Naive thymus-derived CD4-positive, alpha-beta T cell (primary cell): ENCODE measurements at regions not wholly inside any gene's neighbourhood (a gene's known extent, or its start where the extent isn't known, plus 50 kb on each side); places are given as distances from the start of the nearest gene placed in this dataset.

Experiments used
- ATAC-seq: fragments of 150-1000 bp; cut with Tn5 transposase; 2 replicates; pipeline ENCODE4 v1.10.0; 2021; ENCODE audit warnings: mild to moderate bottlenecking, moderate library complexity
- CTCF ChIA-PET: fragments of 350-600 bp; sonication (Branson Sonifier 250); formaldehyde crosslinking; loops from one replicate; lab custom pipeline; 2021; ENCODE audit warnings: antibody characterized with exemption; lab: Charles Lee
- POLR2A ChIA-PET: fragments of 350-600 bp; sonication (Branson Sonifier 250); formaldehyde crosslinking; loops from one replicate; lab custom pipeline; 2021; ENCODE audit warnings: antibody characterized with exemption, inconsistent platforms; lab: Charles Lee
- DNase-seq, 9 donors: peaks; one replicate each; pipeline versions ENCODE4 v3.0.0 to v3.0.0-alpha.2; 2020 to 2022; ENCODE audit warnings: mixed read lengths in 1 of 9
- H3K27ac ChIP-seq: one replicate; pipeline ENCODE4 v1.7.0; 2013; ENCODE audit warnings: mild to moderate bottlenecking, low read depth, low read length, moderate library complexity
- H3K27me3 ChIP-seq, 2 donors: one replicate each; pipeline ENCODE4 v1.7.0; 2013; ENCODE audit warnings: low read length in 2 of 2, mild to moderate bottlenecking in 2 of 2, moderate library complexity in 2 of 2; ENCODE audit not compliant: control insufficient read depth in 2 of 2, insufficient read depth in 2 of 2
- H3K36me3 ChIP-seq, 3 experiments: 1 replicate in 2 of 3; 2 replicates in 1 of 3; pipeline ENCODE4 v1.7.0; 2013; ENCODE audit warnings: low read length in 3 of 3, mild to moderate bottlenecking in 3 of 3, moderate library complexity in 1 of 3; ENCODE audit not compliant: insufficient read depth in 3 of 3, control insufficient read depth in 2 of 3
- H3K4me1 ChIP-seq, 2 donors: one replicate each; pipeline ENCODE4 v1.7.0; 2013; ENCODE audit warnings: low read length in 2 of 2, mild to moderate bottlenecking in 2 of 2, moderate library complexity in 1 of 2; ENCODE audit not compliant: control insufficient read depth in 2 of 2, insufficient read depth in 2 of 2
- H3K4me3 ChIP-seq: 2 replicates; pipeline ENCODE4 v1.7.0; 2013; ENCODE audit warnings: mild to moderate bottlenecking, low read length
- H3K9me3 ChIP-seq, 3 experiments: 1 replicate in 2 of 3; 2 replicates in 1 of 3; pipeline ENCODE4 v1.7.0; 2013; ENCODE audit warnings: low read length in 3 of 3; ENCODE audit not compliant: control insufficient read depth in 2 of 3
- H3K27ac Mint-ChIP-seq, 9 donors: one replicate each; pipeline ENCODE4 v1.8.0; 2020 to 2022; ENCODE audit warnings: mixed read lengths in 9 of 9, mild to moderate bottlenecking in 8 of 9, moderate library complexity in 5 of 9, inconsistent platforms in 2 of 9
- H3K27me3 Mint-ChIP-seq, 5 donors: one replicate each; pipeline ENCODE4 v1.8.0; 2021 to 2022; ENCODE audit warnings: mixed read lengths in 5 of 5, mild to moderate bottlenecking in 1 of 5
- H3K36me3 Mint-ChIP-seq, 5 donors: one replicate each; pipeline ENCODE4 v1.8.0; 2020 to 2022; ENCODE audit warnings: mixed read lengths in 5 of 5, mild to moderate bottlenecking in 3 of 5, inconsistent platforms in 1 of 5
- H3K4me1 Mint-ChIP-seq, 7 donors: one replicate each; pipeline ENCODE4 v1.8.0; 2020 to 2022; ENCODE audit warnings: mixed read lengths in 7 of 7, mild to moderate bottlenecking in 3 of 7, inconsistent platforms in 1 of 7
- H3K4me3 Mint-ChIP-seq, 10 donors: one replicate each; pipeline ENCODE4 v1.8.0; 2020 to 2022; ENCODE audit warnings: mild to moderate bottlenecking in 10 of 10, mixed read lengths in 10 of 10, moderate library complexity in 6 of 10, inconsistent platforms in 2 of 10
- H3K9me3 Mint-ChIP-seq, 11 donors: one replicate each; pipeline ENCODE4 v1.8.0; 2020 to 2022; ENCODE audit warnings: mixed read lengths in 11 of 11, mild to moderate bottlenecking in 4 of 11, inconsistent platforms in 1 of 11, moderate library complexity in 1 of 11
- intact Hi-C, 2 donors: fragments of 100-400 bp; cut with micrococcal nuclease; formaldehyde crosslinking; loops; one replicate each; pipeline ENCODE4 v1.15.1; 2023

GRCh38 chr9:115943431-115944165 lies 210.0 kb upstream of the PAPPA start:
- H3K9me3 Mint-ChIP-seq = peaks cover 0 to 15% (median 3%) of the 10 kb centered on the region in 11 donors
- Histone ChIP-seq H3K4me3 (no peak overlapping the region), H3K4me1 (no peaks in the 10 kb centered on the region), H3K27ac (no peak overlapping the region), H3K36me3 (no peaks in the 10 kb centered on the region), H3K9me3 (no peaks in the 10 kb centered on the region), H3K27me3 (no peaks in the 10 kb centered on the region)
- POLR2A ChIA-PET = no interaction called here
- H3K27me3 Mint-ChIP-seq = peaks cover 0 to 13% (median 0%) of the 10 kb centered on the region in 5 donors
- DNase-seq (no peak), ATAC-seq (no peak)
- peaks cover 0 to 4% (median 0%) of the 10 kb centered on the region in 5 donors for H3K36me3 Mint-ChIP-seq
- H3K27ac Mint-ChIP-seq = no peak overlapping the region
- intact Hi-C loops = no loop called here
- no peak overlapping the region for H3K4me3 Mint-ChIP-seq
- CTCF ChIA-PET = no interaction called here
- H3K4me1 Mint-ChIP-seq = no peaks in the 10 kb centered on the region

- Mint-ChIP-seq H3K36me3 (peaks cover 0 to 10% (median 0%) of the 10 kb centered on the region in 5 donors), H3K9me3 (peaks cover 0 to 14% (median 4%) of the 10 kb centered on the region in 11 donors), H3K4me3 (no peak overlapping the region), H3K27ac (no peak overlapping the region), H3K27me3 (peaks cover 0 to 13% (median 3%) of the 10 kb centered on the region in 5 donors), H3K4me1 (no peaks in the 10 kb centered on the region)
- Histone ChIP-seq H3K9me3 (no peaks in the 10 kb centered on the region), H3K27me3 (no peaks in the 10 kb centered on the region), H3K4me3 (no peak overlapping the region), H3K27ac (no peak overlapping the region), H3K4me1 (no peaks in the 10 kb centered on the region), H3K36me3 (no peaks in the 10 kb centered on the region)
- intact Hi-C loops = no loop called here
- ATAC-seq = no peak
- ChIA-PET POLR2A (no interaction called here), CTCF (no interaction called here)
- no peak for DNase-seq
These were observed 209.2 kb upstream of the PAPPA start for GRCh38 chr9:115944166-115944948.

DNA sequence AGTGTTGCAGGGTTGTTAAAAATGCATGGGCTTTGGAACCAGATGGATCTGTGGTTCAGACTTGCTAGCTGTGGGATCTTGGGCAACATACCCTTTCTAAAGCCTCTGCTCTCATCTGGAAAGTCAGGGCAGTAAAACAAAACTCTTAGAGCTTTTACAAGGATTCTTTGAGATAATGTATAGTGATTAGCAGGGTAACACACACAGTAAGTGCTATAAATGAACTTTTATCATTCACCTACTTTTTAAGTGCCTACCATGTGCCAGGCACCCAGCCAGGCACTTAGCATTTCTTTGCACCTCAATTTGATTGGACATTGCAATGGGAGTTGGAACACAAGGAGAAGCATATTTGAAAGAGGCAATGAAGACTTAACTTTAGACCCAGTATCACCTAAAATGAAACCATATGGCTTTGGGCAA lies 208.6 kb upstream of the PAPPA start:
- CTCF ChIA-PET = no interaction called here
- Mint-ChIP-seq H3K27me3 (peaks cover 0 to 13% (median 4%) of the 10 kb centered on the region in 5 donors), H3K27ac (no peak overlapping the region), H3K4me3 (no peak overlapping the region), H3K9me3 (peaks cover 0 to 14% (median 4%) of the 10 kb centered on the region in 11 donors), H3K4me1 (no peaks in the 10 kb centered on the region), H3K36me3 (peaks cover 0 to 11% (median 0%) of the 10 kb centered on the region in 5 donors)
- intact Hi-C loops = no loop called here
- no peak for ATAC-seq
- POLR2A ChIA-PET = no interaction called here
- H3K36me3 ChIP-seq = no peaks in the 10 kb centered on the region
- no peak overlapping the region for H3K4me3 ChIP-seq
- no peak for DNase-seq
- H3K27ac ChIP-seq = no peak overlapping the region
- no peaks in the 10 kb centered on the region for H3K4me1 ChIP-seq
- no peaks in the 10 kb centered on the region for H3K27me3 ChIP-seq
- H3K9me3 ChIP-seq = no peaks in the 10 kb centered on the region

DNA sequence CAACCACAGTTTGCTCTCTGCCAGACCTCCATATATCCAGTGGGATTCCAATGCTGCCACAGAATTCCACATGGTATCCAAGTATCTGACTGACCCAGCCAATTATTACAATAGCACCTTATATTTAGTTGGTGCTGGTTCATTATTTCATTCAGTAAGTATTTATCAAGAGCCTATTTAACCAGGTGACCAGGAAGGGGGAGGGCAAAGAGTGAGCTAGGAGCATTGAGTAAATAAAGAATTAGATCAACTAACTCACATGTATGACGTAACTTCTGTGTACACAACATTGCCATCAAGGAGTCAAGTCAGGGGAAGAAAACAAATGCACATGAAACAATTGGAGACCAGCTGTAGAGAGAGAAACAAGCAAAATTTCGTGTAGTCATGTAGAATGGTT lies 207.1 kb upstream of the PAPPA start:
- Mint-ChIP-seq H3K9me3 (peaks cover 0 to 17% (median 8%) of the 10 kb centered on the region in 11 donors), H3K27me3 (peaks cover 0 to 18% (median 9%) of the 10 kb centered on the region in 5 donors), H3K27ac (no peak overlapping the region), H3K4me1 (no peaks in the 10 kb centered on the region), H3K36me3 (peaks cover 0 to 17% (median 0%) of the 10 kb centered on the region in 5 donors), H3K4me3 (no peak overlapping the region)
- H3K9me3 ChIP-seq = no peaks in the 10 kb centered on the region
- DNase-seq (no peak), ATAC-seq (no peak)
- no peak overlapping the region for H3K4me3 ChIP-seq
- H3K36me3 ChIP-seq = no peaks in the 10 kb centered on the region
- H3K4me1 ChIP-seq = no peaks in the 10 kb centered on the region
- H3K27ac ChIP-seq = no peak overlapping the region
- ChIA-PET CTCF (no interaction called here), POLR2A (no interaction called here)
- no peaks in the 10 kb centered on the region for H3K27me3 ChIP-seq
- intact Hi-C loops = no loop called here

GRCh38 chr9:115951977-115952376 lies 201.6 kb upstream of the PAPPA start:
- Mint-ChIP-seq H3K4me3 (no peak overlapping the region), H3K4me1 (no peaks in the 10 kb centered on the region), H3K9me3 (peaks cover 0 to 17% (median 6%) of the 10 kb centered on the region in 11 donors), H3K27me3 (peaks cover 0 to 14% (median 0%) of the 10 kb centered on the region in 5 donors), H3K36me3 (peaks cover 0 to 13% (median 0%) of the 10 kb centered on the region in 5 donors), H3K27ac (no peak overlapping the region)
- ATAC-seq = no peak
- no peak overlapping the region for H3K4me3 ChIP-seq
- no peaks in the 10 kb centered on the region for H3K36me3 ChIP-seq
- H3K4me1 ChIP-seq = no peaks in the 10 kb centered on the region
- intact Hi-C loops = no loop called here
- POLR2A ChIA-PET = interaction anchor here (0.6 kb wide), 1 partner anchor 21 kb away, joined by 3 read pairs; no protein-coding TSS in a partner anchor
- CTCF ChIA-PET = no interaction called here
- H3K27me3 ChIP-seq = no peaks in the 10 kb centered on the region
- no peaks in the 10 kb centered on the region for H3K9me3 ChIP-seq
- DNase-seq = no peak
- no peak overlapping the region for H3K27ac ChIP-seq

DNA sequence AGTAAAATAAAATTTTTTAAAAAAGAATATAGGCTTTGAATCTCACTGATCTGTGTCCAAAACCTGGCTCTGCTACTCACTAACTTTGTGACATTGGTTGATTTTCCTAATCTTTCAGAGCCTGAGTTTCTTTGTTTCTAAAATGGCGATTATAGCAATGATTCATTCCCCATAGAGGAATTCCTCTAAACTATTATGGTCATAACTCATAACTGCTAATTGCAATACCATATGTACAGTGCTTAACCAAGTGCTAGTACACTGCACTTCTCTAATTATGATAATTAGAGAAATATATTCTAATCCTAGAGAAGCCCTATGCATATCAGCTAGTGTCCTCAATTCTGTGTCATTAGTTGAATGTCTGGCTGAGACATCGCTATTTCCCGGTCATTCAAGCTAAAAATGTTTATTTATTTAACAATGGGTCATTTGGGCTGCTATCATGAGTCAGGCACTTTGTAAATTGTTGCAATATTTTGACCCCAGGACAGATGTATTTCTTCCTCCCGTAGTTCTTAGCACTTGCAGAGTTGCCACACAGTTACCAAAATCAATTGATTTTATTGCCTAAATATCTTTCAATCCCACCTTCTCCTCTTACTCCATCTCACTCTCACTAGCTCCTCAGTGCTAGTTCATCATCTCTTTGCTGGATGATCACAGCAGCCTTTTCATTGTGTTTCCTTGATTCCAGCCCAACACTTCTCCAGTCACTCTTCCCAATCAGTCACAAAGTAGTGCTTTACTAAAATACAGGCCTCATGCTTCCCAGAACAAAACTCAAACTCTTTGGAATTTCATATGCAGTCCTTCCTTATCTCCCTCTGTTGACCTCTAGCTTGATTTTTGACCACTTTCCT lies 200.9 kb upstream of the PAPPA start:
- no peak overlapping the region for H3K27ac ChIP-seq
- no peaks in the 10 kb centered on the region for H3K9me3 ChIP-seq
- H3K27me3 ChIP-seq = no peaks in the 10 kb centered on the region
- Mint-ChIP-seq H3K27me3 (peaks cover 0 to 14% (median 0%) of the 10 kb centered on the region in 5 donors), H3K27ac (no peak overlapping the region), H3K9me3 (peaks cover 0 to 17% (median 6%) of the 10 kb centered on the region in 11 donors), H3K4me3 (no peak overlapping the region), H3K4me1 (no peaks in the 10 kb centered on the region), H3K36me3 (peaks cover 0 to 13% (median 0%) of the 10 kb centered on the region in 5 donors)
- H3K4me1 ChIP-seq = no peaks in the 10 kb centered on the region
- ATAC-seq (no peak), DNase-seq (no peak)
- POLR2A ChIA-PET = interaction anchor here (0.6 kb wide), 1 partner anchor 21 kb away, joined by 3 read pairs; no protein-coding TSS in a partner anchor
- CTCF ChIA-PET = no interaction called here
- no peaks in the 10 kb centered on the region for H3K36me3 ChIP-seq
- H3K4me3 ChIP-seq = no peak overlapping the region
- intact Hi-C loops = no loop called here
